ENCODE measurements at regions not wholly inside any gene's neighbourhood (a gene's known extent, or its start where the extent isn't known, plus 50 kb on each side); places are given as distances from the start of the nearest gene placed in this dataset.

DNA sequence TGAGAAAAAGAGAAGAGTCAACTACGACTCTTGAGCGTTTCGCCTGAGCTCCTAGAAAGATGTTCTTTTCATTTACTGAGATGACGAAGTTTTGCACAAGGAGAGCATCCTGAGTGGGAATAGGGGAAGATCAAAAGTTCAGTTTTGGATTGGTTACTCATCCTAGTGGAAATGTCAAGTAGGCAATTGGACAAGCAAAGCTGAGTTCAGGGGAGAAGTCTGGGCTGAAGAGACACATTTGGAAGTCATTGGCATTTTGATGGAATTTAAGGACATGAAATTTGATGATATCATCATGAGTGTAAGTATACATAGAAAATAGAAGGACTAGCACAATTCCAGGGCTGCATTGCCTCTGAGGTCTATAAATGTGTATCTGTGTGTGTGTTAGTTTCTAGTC lies 416.6 kb downstream of the RAD51AP2 start:
- TF ChIP-seq YY1 (IDR thresholded peaks at IDR 0.05; ENCODE audit: extremely low read depth, insufficient replicate concordance, low read depth, low read length): no peak
- TF ChIP-seq CTCF (IDR thresholded peaks at IDR 0.05 in 2 of 3, conservative IDR thresholded peaks at IDR 0.05 in 1 of 3; ENCODE audit: borderline replicate concordance in 1 of 3, insufficient read depth in 1 of 3, low read depth in 2 of 3, low read length in 2 of 3): no peak
- TF ChIP-seq ZBTB33 (IDR thresholded peaks at IDR 0.05; ENCODE audit: extremely low read depth, insufficient replicate concordance, low read length): no peak
- TF ChIP-seq CEBPB (IDR thresholded peaks at IDR 0.05; ENCODE audit: low read depth): no peak
- no peak for TF ChIP-seq EZH2 (IDR thresholded peaks at IDR 0.05)
- no peak for TF ChIP-seq SIN3A (IDR thresholded peaks at IDR 0.05; ENCODE audit: low read depth)
- TF ChIP-seq REST (IDR thresholded peaks at IDR 0.05; ENCODE audit: low read depth): no peak
- no peak for TF ChIP-seq POLR2A (IDR thresholded peaks at IDR 0.05; ENCODE audit: borderline replicate concordance, extremely low read depth, insufficient read depth, insufficient read length)
- TF ChIP-seq FOSL1 (IDR thresholded peaks at IDR 0.05; ENCODE audit: low read depth): no peak
- no peak for TF ChIP-seq EZH2phosphoT487 (IDR thresholded peaks at IDR 0.05; ENCODE audit: borderline replicate concordance)

Measured in HCT116 (cell line).